Mesendoderm (in vitro differentiated cells): ENCODE measurements at regions not wholly inside any gene's neighbourhood (a gene's known extent, or its start where the extent isn't known, plus 50 kb on each side); places are given as distances from the start of the nearest gene placed in this dataset.

Source experiments
- DNase-seq: peaks from one replicate; pipeline ENCODE4 v3.0.0; 2013
- H2AK5ac ChIP-seq: 2 replicates; pipeline ENCODE4 v1.6.1; 2013; ENCODE audit warnings: low read length, inconsistent platforms
- H2BK120ac ChIP-seq: 2 replicates; pipeline ENCODE4 v1.6.1; 2013; ENCODE audit warnings: low read depth, mild to moderate bottlenecking, low read length, moderate library complexity, mixed read lengths
- H2BK15ac ChIP-seq: replicated peaks from 2 replicates; pipeline ENCODE4 v1.6.1; 2013; ENCODE audit warnings: low read depth, mild to moderate bottlenecking, moderate library complexity
- H2BK5ac ChIP-seq: 2 replicates; pipeline ENCODE4 v1.6.1; 2013; ENCODE audit warnings: low read length, inconsistent platforms
- H3K18ac ChIP-seq: 2 replicates; pipeline ENCODE4 v1.6.1; 2013; ENCODE audit warnings: mild to moderate bottlenecking, low read length, mixed read lengths
- H3K23ac ChIP-seq: one replicate; pipeline ENCODE4 v1.6.1; 2013; ENCODE audit warnings: low read length
- H3K27ac ChIP-seq: 2 replicates; pipeline ENCODE4 v1.5.1; 2013; ENCODE audit warnings: low read depth, mild to moderate bottlenecking, inconsistent platforms, low read length, moderate library complexity
- H3K27me3 ChIP-seq: 2 replicates; pipeline ENCODE4 v1.6.1; 2013; ENCODE audit warnings: low read length, control low read depth, mild to moderate bottlenecking, inconsistent platforms; ENCODE audit not compliant: insufficient read depth, poor library complexity
- H3K36me3 ChIP-seq: 2 replicates; pipeline ENCODE4 v1.6.1; 2013; ENCODE audit warnings: low read length, inconsistent platforms; ENCODE audit not compliant: control insufficient read depth, insufficient read depth
- H3K4ac ChIP-seq: one replicate; pipeline ENCODE4 v1.6.1; 2013; ENCODE audit warnings: low read depth, mild to moderate bottlenecking, low read length, moderate library complexity
- H3K4me1 ChIP-seq: 2 replicates; pipeline ENCODE4 v1.6.1; 2013; ENCODE audit warnings: low read depth, low read length, inconsistent platforms; ENCODE audit not compliant: control insufficient read depth
- H3K4me2 ChIP-seq: 2 replicates; pipeline ENCODE4 v1.6.1; 2013; ENCODE audit warnings: low read length
- H3K4me3 ChIP-seq: 2 replicates; pipeline ENCODE4 v1.5.1; 2013; ENCODE audit warnings: mild to moderate bottlenecking, low read length
- H3K56ac ChIP-seq: one replicate; pipeline ENCODE4 v1.6.1; 2013; ENCODE audit warnings: low read length
- H3K79me1 ChIP-seq: 2 replicates; pipeline ENCODE4 v1.6.1; 2013; ENCODE audit warnings: low read length, inconsistent platforms
- H3K79me2 ChIP-seq: 2 replicates; pipeline ENCODE4 v1.6.1; 2013; ENCODE audit warnings: mild to moderate bottlenecking, low read length; ENCODE audit not compliant: control insufficient read depth, insufficient read depth
- H3K9ac ChIP-seq: 2 replicates; pipeline ENCODE4 v1.6.1; 2013; ENCODE audit warnings: low read length, inconsistent platforms
- H4K5ac ChIP-seq: one replicate; pipeline ENCODE4 v1.6.1; 2013; ENCODE audit warnings: low read length
- H4K8ac ChIP-seq: one replicate; pipeline ENCODE4 v1.6.1; 2013; ENCODE audit warnings: low read depth, mild to moderate bottlenecking, control low read depth, low read length, moderate library complexity
- WGBS: extraction: QIAGEN DNeasy Blood & Tissue Kit; methylation state at CpG from one replicate; pipeline ENCODE4 v1.1.7; 2013; ENCODE audit warnings: low lambda C conversion rate, missing lambda C conversion rate; ENCODE audit not compliant: insufficient coverage; ENCODE audit errors: extremely low coverage; 5-methylcytosine and 5-hydroxymethylcytosine counted together

- no peak overlapping the region for H3K23ac ChIP-seq
- H3K27ac ChIP-seq: no peak overlapping the region
- no peak overlapping the region for H4K5ac ChIP-seq
- no peak overlapping the region for H3K18ac ChIP-seq
- no CpG with 5 or more reads among the region's 3 CpGs for WGBS
- no peaks in the 10 kb centered on the region for H3K36me3 ChIP-seq
- no peak overlapping the region for H2BK5ac ChIP-seq
- H3K4me2 ChIP-seq: no peak overlapping the region
- no peak overlapping the region for H2BK120ac ChIP-seq
- no peaks in the 10 kb centered on the region for H3K79me2 ChIP-seq
- no peak overlapping the region for H3K9ac ChIP-seq
- H3K27me3 ChIP-seq: no peaks in the 10 kb centered on the region
- H2AK5ac ChIP-seq: no peak overlapping the region
- H2BK15ac ChIP-seq: no peak overlapping the region
- no peaks in the 10 kb centered on the region for H3K4me1 ChIP-seq
- no peak overlapping the region for H4K8ac ChIP-seq
- H3K56ac ChIP-seq: no peak overlapping the region
- no peaks in the 10 kb centered on the region for H3K79me1 ChIP-seq
- DNase-seq: peak; percentile 8
- H3K4ac ChIP-seq: no peak overlapping the region
- H3K4me3 ChIP-seq: no peak overlapping the region
Measured at GRCh38 chr4:23290656-23291055, 597.9 kb downstream of the GBA3 start.

- no peak overlapping the region for H2AK5ac ChIP-seq
- H3K23ac ChIP-seq: no peak overlapping the region
- H3K4me3 ChIP-seq: no peak overlapping the region
- H3K4ac ChIP-seq: no peak overlapping the region
- H2BK5ac ChIP-seq: no peak overlapping the region
- no peaks in the 10 kb centered on the region for H3K4me1 ChIP-seq
- DNase-seq: no peak
- H3K79me1 ChIP-seq: no peaks in the 10 kb centered on the region
- no peak overlapping the region for H3K56ac ChIP-seq
- no peak overlapping the region for H2BK120ac ChIP-seq
- H3K79me2 ChIP-seq: no peaks in the 10 kb centered on the region
- no CpG with 5 or more reads among the region's 3 CpGs for WGBS
- H3K27ac ChIP-seq: no peak overlapping the region
- H4K8ac ChIP-seq: no peak overlapping the region
- H3K27me3 ChIP-seq: no peaks in the 10 kb centered on the region
- H3K4me2 ChIP-seq: no peak overlapping the region
- no peak overlapping the region for H4K5ac ChIP-seq
- H3K36me3 ChIP-seq: no peaks in the 10 kb centered on the region
- H2BK15ac ChIP-seq: no peak overlapping the region
- H3K18ac ChIP-seq: no peak overlapping the region
- H3K9ac ChIP-seq: no peak overlapping the region
Measured at GRCh38 chr4:23279377-23279986, 586.7 kb downstream of the GBA3 start.

- DNase-seq: no peak
- Histone ChIP-seq H2BK120ac (no peak overlapping the region), H3K56ac (no peak overlapping the region), H2BK5ac (no peak overlapping the region), H3K18ac (no peak overlapping the region), H4K8ac (no peak overlapping the region), H3K79me2 (no peaks in the 10 kb centered on the region), H3K4ac (no peak overlapping the region), H3K36me3 (no peaks in the 10 kb centered on the region), H3K4me1 (no peaks in the 10 kb centered on the region), H2AK5ac (no peak overlapping the region), H2BK15ac (no peak overlapping the region), H3K23ac (no peak overlapping the region), H3K9ac (no peak overlapping the region), H3K27ac (no peak overlapping the region), H3K4me3 (no peak overlapping the region), H3K27me3 (no peaks in the 10 kb centered on the region), H3K4me2 (no peak overlapping the region), H4K5ac (no peak overlapping the region), H3K79me1 (no peaks in the 10 kb centered on the region)
- no CpG with 5 or more reads among the region's 2 CpGs for WGBS
Measured at GRCh38 chr4:23278845-23279244, 586.1 kb downstream of the GBA3 start.

- WGBS: no CpG with 5 or more reads among the region's 3 CpGs
Measured at GRCh38 chr4:23276076-23276475, 583.3 kb downstream of the GBA3 start.

GRCh38 chr4:23269566-23269965 is 576.8 kb downstream of the GBA3 start:
- H3K56ac ChIP-seq: no peak overlapping the region
- H3K36me3 ChIP-seq: no peaks in the 10 kb centered on the region
- H3K23ac ChIP-seq: no peak overlapping the region
- H3K4me3 ChIP-seq: no peak overlapping the region
- H3K79me1 ChIP-seq: no peaks in the 10 kb centered on the region
- no peaks in the 10 kb centered on the region for H3K27me3 ChIP-seq
- no peak overlapping the region for H4K8ac ChIP-seq
- WGBS: no CpG with 5 or more reads among the region's 1 CpG
- no peak for DNase-seq
- H3K4ac ChIP-seq: no peak overlapping the region
- H3K4me1 ChIP-seq: no peaks in the 10 kb centered on the region
- no peak overlapping the region for H3K27ac ChIP-seq
- no peak overlapping the region for H2BK5ac ChIP-seq
- H3K79me2 ChIP-seq: no peaks in the 10 kb centered on the region
- no peak overlapping the region for H2AK5ac ChIP-seq
- no peak overlapping the region for H2BK120ac ChIP-seq
- H3K18ac ChIP-seq: no peak overlapping the region
- H4K5ac ChIP-seq: no peak overlapping the region
- no peak overlapping the region for H2BK15ac ChIP-seq
- no peak overlapping the region for H3K4me2 ChIP-seq
- H3K9ac ChIP-seq: no peak overlapping the region

More at GRCh38 chr4:23276076-23276475, 583.3 kb downstream of the GBA3 start:
- no peak for DNase-seq
- Histone ChIP-seq H3K4me3 (no peak overlapping the region), H3K9ac (no peak overlapping the region), H3K4ac (no peak overlapping the region), H3K36me3 (no peaks in the 10 kb centered on the region), H4K8ac (no peak overlapping the region), H2AK5ac (no peak overlapping the region), H3K23ac (no peak overlapping the region), H2BK15ac (no peak overlapping the region), H2BK120ac (no peak overlapping the region), H3K79me2 (no peaks in the 10 kb centered on the region), H2BK5ac (no peak overlapping the region), H3K4me1 (no peaks in the 10 kb centered on the region), H3K4me2 (no peak overlapping the region), H3K27ac (no peak overlapping the region), H3K18ac (no peak overlapping the region), H4K5ac (no peak overlapping the region), H3K27me3 (no peaks in the 10 kb centered on the region), H3K56ac (no peak overlapping the region), H3K79me1 (no peaks in the 10 kb centered on the region)
